HK-2 (cell line): ENCODE measurements at regions not wholly inside any gene's neighbourhood (a gene's known extent, or its start where the extent isn't known, plus 50 kb on each side); places are given as distances from the start of the nearest gene placed in this dataset.
"Not testable (repeated sequence)": the region's sequence is repeated elsewhere in the genome, so short reads cannot be mapped to it uniquely, and the experiment has no call there.

Source experiments
- DNase-seq: peaks from one replicate; pipeline ENCODE4 v3.0.0-alpha.2; 2018; ENCODE audit not compliant: unreplicated experiment

GRCh38 chr4:81375745-81376144 is 96.0 kb downstream of the RASGEF1B start:
- DNase-seq, result no peak

GRCh38 chr4:81369886-81370285 is 101.8 kb downstream of the RASGEF1B start:
- DNase-seq, result no peak

- DNase-seq, result no peak
Measured at GRCh38 chr4:81366779-81367178, 104.9 kb downstream of the RASGEF1B start.

- DNase-seq, result no peak
Measured at GRCh38 chr4:81360737-81361136, 111.0 kb downstream of the RASGEF1B start.

GRCh38 chr4:81359207-81359606 is 112.5 kb downstream of the RASGEF1B start:
- DNase-seq, result no peak

- DNase-seq, result no peak
Measured at GRCh38 chr4:81358154-81358553, 113.6 kb downstream of the RASGEF1B start.

- no peak for DNase-seq
Measured at GRCh38 chr4:81356621-81357020, 115.1 kb downstream of the RASGEF1B start.

GRCh38 chr4:81355136-81355535 is 116.6 kb downstream of the RASGEF1B start:
- no peak for DNase-seq

- no peak for DNase-seq
Measured at GRCh38 chr4:81353861-81354260, 117.8 kb downstream of the RASGEF1B start.

DNA sequence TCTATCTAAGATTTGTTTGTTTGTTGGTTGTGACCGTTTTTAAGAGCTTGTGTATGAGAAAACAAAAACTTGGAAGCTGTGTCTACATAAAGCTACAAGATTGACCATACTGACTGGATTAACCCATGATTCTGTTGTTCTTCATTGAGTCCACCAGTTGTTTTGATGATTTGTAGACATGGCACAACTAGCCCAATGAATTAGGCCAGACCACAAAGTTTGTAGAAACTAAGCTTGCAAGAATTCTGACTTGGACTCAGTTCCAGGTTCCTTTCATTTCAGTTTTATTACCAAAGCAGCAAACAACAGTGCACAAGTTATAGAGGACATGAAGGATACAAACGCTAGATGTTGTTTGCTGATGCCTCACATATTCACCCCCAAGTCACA is 119.3 kb downstream of the RASGEF1B start:
- DNase-seq, result no peak

- DNase-seq, result peak; percentile 56
Measured at GRCh38 chr4:81351654-81352445, 119.9 kb downstream of the RASGEF1B start.

DNA sequence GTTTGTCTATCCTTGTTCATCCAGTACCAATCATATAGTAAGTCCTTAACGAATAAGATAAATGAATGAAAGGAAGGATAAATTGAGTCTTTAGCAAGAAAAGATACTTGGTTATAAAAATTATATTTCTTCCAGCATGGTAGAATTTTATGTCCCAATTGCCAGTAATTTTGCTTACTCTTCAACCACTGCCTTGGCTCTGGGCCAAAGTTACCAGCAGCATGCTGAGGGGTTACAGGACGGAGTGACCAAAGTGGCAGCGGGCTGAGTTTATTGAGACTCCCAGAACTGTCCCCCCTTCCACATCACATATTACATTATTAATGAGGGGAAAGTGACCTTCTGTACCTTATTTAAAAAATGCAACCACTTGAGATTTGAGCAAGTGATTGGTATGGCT is 121.7 kb downstream of the RASGEF1B start:
- no peak for DNase-seq

DNA sequence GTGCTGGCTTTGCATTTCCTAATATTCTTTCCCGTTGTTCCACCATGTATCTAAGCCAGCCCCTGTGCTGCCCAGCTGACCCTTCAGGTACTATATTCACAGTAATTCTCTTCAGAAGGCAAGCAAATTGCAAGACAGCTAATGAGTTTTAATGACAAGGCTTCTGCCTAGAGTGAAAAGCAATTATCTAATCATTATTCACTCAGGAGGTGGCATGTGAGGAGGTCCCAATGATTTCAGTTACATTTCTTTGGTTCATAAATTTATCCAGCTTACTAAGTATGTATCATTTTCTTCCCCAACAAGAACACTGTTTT is 123.0 kb downstream of the RASGEF1B start:
- DNase-seq, result no peak

- DNase-seq, result no peak
Measured at GRCh38 chr4:81348086-81348777, 123.5 kb downstream of the RASGEF1B start.

DNA sequence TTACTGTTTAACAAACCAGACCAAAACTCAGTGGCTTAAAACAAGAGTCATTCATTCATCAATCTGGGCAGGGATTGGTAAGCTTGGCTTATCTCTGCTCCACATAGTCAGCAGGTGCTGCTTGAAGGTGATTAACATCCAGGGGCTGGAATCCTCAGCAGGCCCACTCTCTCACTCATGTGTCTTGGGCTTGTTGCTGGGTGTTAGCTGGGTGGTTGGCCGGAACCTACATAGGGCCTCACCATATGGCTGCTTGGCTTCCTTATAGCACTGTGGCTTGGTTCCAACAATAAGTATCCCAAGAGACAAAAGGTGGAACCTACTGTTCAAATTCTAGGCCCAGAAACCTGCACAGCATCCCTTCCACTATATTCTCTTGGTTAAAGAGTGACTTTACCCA is 125.0 kb downstream of the RASGEF1B start:
- no peak for DNase-seq

DNA sequence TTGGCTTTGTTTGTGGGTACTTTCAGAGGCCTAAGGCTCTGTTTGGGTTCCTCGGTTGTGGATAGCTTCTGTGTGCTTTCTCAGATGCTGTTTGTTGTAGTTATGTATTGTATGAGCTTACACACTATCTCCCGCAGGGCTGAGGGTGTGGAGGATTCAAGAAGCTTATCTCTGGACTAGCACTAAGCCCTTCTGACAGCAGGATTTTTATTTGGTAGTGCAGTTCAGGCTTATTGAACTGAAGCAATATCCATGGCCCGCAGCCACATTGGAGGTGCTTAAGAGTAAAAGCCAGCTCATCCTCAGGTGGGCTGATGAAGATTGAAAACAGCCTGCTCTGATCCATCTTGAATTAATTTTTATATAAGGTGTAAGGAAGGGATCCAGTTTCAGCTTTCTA is 128.2 kb downstream of the RASGEF1B start:
- no peak for DNase-seq

DNA sequence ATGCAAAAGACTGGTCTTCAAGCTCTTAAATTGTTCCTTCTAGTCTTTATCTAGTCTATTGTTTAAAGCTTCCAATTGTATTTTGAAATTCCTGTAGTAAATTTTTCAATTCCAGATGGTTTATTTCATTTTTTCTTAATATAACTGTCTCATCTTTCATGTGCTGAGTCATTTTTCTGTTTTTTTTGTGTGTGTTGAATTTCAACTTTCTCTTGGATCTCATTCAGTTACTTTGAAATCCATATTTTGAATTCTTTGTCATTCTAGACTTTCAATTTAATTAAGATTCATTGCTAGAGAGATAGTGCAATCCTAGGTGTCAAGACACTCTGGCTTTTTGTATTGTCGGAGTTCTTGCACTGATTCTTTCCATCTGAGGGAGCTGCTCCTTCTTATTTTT is 128.0 kb upstream of the PRKG2 start:
- DNase-seq, result no peak

DNA sequence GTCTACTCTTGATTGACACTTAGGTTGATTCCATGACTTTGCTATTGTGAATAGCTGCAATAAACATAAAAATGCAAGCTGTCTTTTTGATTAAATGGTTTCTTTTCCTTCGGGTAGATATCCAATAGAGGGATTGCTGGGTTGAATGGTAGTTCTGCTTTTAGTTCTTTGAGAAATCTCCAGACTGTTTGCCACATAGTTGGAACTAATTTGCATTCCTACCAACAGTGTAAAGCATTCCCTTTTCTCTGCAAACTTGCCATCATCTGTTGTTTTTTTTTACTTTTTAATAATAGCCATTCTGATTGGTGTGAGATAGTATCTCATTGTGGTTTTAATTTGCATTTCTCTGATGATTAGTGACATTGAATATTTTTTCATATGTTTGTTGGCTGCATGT is 122.2 kb upstream of the PRKG2 start:
- no peak for DNase-seq

DNA sequence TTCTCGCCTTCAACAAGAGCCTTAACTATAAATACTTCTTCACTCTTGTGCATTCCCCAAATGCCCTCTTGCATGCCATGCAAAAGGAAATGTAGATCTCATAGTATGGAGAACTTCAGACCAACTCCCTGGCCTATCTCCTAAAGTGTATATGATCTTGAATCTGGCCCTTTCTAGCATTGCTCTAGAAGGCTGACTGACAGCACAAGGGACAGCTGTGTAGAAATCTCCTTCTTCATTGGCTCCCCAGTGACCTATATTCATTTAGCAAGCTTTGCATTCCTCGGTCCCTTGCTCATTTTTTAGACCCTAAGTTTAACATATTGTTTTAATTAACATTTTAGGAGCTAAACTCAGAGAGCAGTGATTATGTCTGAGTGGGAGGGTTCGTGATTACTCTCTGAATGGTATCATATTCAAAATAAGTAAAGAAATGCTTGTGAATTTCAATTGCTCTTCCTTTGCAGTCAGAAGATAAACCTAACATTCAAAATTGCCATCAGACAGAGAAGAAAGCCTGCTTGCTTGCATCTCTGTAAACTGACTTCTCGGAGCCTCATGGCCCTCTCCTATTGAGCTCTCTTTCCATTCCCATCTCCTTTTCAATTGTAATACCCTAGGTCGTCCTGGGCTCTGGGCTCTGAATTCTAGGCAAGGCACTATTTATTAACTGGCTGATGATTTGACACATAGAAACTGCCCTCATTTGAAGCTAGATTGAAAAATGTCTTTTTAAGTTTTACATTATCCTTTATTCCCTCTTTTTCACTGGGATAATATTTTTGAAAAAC is 120.3 kb upstream of the PRKG2 start:
- no peak for DNase-seq

GRCh38 chr4:81330018-81330417 is 115.0 kb upstream of the PRKG2 start:
- DNase-seq, result no peak

- no peak for DNase-seq
Measured at GRCh38 chr4:81326581-81326980, 111.6 kb upstream of the PRKG2 start.

- not testable (repeated sequence) for DNase-seq
Measured at GRCh38 chr4:81324594-81324993, 109.6 kb upstream of the PRKG2 start.

DNA sequence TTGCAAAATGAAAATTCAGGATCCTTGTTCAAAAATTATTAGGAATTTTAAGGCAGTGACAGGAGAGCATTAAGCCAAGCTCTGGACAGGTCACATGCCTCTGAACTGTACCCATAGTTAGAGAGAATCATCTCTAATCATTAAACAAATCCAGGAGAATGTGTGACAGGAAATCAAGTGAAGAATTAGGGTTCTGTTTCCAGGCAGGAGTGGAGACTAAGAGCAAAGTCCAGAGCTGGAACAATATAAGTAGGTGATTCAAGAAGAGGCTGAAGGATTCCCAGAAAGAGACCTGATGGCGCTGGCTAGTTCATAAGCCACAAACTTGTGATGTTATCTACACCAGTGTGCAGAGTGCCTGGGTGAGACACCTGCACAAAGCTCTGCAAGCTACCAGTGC is 104.6 kb upstream of the PRKG2 start:
- DNase-seq, result no peak
